Bone marrow (tissue), 2 donors: ENCODE measurements at regions not wholly inside any gene's neighbourhood (a gene's known extent, or its start where the extent isn't known, plus 50 kb on each side); places are given as distances from the start of the nearest gene placed in this dataset.
"Not testable (repeated sequence)": the region's sequence is repeated elsewhere in the genome, so short reads cannot be mapped to it uniquely, and the experiment has no call there.

Experiments used
- DNase-seq, 2 donors: peaks; one replicate each; lab custom pipeline; 2025; lab: John Stamatoyannopoulos, UW

DNA sequence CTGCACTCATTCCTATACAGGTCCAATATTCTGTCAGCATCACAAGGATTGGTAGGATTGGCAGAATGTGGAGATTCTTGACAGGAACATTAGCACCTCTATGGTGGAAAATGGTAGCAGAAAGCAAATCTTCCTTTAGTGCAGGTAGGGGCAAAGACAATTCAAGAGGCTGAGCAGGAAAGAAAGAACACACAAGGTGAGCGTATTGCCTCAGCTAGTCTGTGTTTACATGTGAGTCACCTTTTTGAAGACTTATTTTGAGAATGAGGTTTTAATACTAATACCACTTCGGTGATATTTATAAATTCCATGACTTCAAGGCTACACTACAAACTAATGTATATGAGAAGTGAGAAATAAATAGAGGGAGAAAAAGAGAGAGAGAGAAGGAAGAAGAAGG, 717.0 kb downstream of the BRINP1 start:
- DNase-seq = no peak

DNA sequence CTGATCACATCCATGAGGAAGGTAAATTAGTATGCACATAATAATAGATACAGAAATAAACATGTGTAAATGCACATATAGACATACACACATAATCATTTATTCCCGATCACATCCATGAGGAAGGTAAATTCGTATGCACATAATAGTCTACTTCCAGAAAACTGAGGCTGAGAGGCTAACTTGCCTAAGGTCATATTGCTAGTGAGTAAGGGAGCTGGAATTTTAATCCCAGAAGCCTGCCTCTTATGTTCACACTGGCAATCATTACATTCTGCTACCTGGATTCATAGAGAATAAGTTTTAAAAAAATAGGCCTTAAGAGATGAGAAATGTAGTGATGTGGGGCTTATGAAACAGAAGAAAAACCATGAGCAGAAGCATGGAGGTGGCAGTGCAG, 716.3 kb downstream of the BRINP1 start:
- DNase-seq = no peak

DNA sequence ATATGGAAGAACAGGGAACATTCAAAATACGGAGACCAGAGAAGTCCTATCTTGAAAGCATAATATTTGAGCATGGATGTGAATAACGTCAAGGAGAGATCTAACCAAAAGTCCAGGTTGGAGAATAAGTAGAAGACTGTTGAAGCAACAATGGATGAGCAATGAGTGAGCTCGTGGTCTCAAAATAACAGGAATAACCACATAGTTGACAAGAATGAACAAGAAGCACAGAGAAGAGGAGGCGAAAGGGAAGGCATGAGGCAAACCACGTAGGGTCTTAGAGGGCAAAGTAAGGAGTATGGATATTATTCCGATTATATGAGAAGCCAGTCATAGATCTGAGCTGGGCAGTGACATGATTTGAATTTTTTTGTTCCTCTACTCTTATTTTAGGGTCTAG, 710.2 kb downstream of the BRINP1 start:
- no peak for DNase-seq

DNA sequence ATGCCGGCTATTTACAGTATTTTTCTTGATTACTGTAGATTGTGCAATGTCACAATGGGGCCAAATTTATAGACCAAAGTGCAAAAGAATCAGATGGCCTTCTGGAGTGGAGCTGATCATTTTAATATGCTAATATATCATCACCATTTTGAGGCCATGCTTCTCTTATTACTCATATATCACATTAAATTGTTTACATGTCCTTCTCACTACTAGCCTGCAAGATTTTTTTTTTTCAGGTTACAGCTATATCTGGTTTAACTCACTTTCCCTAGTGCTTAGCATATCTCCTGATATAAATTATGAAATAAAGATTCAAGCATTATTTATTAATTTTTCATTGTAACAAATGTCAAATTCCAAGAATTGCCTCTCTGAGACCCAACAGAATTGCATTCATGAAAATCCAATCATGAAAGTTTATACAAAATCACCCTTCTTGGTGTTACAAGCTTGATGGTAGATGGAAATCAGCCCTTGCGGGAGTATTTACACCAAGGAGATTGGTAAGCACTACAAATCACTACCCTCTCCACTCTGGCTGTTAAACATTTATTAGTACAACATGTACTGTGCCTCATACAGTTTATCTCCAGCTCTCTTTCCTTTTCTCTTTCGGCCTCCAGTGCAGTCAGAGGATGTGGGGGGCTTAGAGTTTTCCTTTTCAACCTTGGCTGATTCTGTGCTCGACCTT, 703.9 kb downstream of the BRINP1 start:
- no peak for DNase-seq

DNA sequence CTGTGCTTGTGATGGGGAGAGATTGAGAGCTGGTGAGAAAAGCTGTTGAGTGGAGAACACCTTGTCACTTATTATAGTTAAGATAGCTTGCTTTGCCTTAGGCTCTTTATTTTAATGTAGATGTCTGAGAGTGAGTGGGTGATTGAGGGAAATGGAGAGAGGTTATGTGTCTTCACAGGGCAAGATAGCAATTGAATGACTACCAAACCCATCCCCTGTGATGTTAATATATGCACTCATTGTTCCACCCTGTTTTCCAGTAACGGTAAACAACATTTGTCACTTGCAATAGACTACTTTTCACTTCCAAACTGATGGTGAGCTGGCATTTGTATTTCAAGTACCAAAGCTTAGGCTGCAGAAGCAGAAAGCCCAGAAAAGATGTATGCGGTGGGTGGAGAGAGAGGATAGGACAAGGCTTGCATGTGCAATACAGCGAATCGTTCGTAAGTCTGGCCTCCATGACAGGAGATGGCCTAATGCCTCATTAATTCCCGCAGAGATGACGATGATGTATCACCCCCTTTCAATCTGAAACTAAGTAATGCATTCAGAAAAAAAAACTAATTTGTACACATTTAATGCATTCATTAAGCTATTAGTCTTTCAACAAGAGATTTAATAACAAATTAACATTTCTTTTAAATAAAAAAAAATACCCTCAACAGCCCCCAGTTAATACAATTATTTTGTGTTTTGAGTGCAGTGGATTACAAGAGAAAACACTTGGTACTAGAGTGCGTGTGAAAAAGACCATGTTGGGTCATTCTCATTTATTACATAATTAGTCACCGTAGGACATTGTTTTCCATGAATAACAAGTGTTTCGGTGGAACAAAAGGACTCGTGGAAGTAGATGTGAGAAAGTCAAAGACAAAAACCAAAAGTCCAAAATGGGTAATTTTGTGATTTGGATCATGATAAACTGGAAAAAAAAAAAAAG, 699.0 kb downstream of the BRINP1 start:
- DNase-seq = no peak

DNA sequence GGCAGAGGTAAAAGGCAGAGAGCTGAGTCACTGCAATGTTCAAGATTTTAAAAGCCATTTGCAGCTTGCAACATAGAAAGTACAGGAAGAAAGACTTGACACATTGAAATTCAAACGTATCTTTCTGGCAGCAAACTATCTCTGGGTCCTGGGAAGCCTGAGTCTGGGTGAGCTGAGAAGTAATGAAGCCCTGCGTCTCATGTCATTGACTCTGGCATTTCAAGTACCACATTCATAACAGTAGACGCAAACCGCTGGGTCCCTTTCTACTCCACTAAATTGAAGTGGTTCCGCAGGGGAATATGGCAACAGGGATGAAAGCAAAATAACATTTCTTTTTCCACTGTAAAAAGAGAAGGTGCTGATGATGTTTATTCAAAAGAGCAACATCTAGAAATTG, 694.3 kb downstream of the BRINP1 start:
- no peak for DNase-seq

DNA sequence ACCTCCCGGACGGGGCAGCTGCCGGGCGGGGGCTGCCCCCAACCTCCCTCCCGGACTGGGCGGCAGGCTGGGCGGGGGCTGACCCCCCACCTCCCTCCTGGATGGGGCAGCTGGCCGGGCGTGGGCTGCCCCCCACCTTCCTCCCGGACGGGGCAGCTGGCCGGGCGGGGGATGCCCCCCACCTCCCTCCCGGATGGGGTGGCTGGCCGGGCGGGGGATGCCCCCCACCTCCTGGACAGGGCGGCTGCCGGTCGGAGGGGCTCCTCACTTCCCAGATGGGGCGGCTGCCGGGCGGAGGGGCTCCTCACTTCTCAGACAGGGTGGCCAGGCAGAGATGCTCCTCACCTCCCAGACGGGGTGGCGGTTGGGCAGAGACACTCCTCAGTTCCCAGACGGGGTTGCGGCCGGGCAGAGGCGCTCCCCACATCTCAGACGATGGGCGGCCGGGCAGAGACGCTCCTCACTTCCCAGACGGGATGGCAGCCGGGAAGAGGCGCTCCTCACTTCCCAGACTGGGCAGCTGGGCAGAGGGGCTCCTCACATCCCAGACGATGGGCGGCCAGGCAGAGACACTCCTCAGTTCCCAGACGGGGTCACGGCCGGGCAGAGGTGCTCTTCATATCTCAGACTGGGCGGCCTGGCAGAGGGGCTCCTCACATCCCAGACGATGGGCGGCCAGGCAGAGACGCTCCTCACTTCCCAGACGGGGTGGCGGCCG, 691.1 kb downstream of the BRINP1 start:
- DNase-seq = not testable (repeated sequence)

DNA sequence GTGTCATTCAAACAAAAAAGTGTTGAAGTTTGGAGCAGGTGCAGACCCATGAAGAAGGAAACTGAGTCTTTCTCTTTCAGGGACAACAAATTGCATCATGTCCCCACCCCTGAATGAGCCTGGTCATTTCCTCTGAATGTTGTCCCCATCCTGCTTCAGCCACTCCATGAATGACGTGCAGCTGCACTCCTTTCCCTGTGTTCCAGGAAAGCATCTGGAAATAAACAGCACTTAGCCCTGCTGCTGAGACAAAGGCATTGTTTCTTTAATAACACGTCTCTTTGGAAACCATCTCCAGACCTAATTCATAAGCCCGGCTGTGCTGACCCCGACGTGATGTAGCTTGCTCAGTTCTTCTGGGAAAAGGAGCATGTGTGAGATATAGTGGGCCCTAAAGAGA, 682.3 kb downstream of the BRINP1 start:
- no peak for DNase-seq

DNA sequence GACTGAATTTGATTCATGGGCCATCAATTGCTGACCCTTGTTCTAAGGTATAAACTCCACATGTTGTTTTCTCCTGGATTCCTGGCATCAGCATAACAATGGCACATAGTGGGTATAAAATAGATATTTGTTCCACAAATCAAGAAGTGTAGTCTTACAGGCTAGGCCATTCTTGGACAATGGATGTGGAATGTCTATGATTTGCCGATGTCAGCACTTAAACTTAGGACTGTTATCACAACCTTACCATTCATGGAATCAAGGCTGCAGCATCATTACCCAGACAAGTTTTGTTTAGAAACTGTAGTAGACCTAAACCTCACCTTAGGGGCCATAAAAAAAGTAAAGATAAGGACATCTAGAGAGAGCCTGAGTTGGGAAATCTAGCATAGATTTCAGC, 680.0 kb downstream of the BRINP1 start:
- no peak for DNase-seq

DNA sequence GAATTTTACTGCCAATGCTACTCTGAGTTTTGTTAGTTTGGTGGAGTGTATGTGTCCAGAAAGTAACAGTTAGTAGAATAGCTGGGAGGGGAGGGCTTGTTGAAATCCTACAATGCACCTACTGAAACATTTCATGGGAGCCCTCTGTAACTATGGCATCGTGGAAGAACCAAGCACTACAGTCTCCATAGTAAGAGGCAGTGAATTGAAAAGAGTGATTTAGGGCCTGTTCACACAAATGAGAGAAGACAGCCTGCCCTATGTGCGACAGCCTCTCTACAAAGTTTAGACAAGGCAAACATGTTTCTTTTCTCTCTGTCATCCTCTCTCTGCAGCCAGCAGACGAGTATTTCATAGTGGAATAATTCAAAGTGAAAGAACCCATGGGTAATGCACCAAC, 676.6 kb downstream of the BRINP1 start:
- DNase-seq = no peak

DNA sequence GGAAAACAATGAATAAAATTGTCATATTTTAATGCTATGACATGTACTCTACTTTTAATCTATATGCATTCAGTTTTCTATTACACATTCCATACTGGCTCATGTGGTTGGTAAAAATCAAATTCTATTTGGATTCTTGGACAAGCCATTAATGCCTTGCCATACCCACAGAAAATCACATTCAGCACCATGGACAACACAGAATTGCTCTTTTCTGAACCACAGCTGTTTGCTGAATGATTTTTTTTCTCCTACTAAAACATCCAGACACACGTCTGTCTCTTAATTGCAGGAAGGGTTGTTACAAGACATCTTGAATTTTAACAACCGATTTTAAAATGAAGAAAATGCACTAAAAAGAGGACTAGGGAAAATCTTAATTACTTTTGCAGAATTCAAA, 675.6 kb downstream of the BRINP1 start:
- DNase-seq = no peak

DNA sequence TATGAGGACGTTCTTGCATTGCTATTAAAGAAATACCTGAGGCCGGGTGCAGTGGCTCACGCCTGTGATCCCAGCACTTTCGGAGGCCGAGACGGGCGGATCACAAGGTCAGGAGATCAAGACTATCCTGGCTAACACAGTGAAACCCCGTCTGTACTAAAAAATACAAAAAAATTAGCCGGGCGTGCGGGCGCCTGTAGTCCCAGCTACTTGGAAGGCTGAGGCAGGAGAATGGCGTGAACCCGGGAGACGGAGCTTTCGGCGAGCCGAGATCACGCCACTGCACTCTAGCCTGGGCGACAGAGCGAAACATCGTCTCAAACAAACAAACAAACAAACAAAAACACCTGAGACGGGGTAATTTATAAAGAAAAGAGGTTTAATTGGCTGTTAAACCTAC, 674.0 kb downstream of the BRINP1 start:
- DNase-seq = not testable (repeated sequence)

DNA sequence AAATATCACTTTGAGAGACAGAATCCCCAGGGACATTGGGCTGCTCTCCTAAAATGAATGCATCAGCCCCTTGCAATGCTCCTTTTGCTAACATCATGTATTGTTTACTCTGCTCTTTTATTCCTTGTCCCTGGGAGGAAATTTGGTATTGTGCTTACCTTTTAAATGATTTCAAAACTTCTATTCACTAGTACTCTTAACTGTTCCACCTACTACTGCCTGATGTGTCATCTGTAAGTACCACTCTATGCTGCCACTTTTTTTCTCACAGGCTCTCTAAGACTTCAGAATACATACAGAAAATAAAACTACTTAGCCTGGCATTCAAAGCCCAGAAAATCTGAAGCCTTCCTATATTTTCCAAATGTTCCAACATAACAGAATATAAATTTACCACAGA, 667.2 kb downstream of the BRINP1 start:
- DNase-seq = no peak

DNA sequence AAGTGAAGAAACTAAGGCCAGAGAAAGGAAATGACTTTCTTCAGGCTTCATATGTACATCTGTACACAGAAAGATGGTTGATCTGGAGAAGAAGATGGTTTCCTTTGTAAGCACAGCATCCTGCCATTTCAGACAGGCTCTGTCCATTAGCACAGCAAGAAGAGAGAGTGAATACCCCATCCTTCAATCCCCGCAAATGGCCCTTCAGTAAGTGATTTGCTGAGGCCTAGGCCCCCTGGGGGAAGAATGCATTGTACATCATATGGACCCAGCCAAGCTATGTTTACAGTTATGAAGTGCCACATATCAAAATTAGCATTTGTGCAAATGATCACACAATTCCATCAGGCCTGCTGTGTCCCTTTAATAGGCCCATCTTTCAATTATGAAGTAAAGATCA, 657.4 kb downstream of the BRINP1 start:
- DNase-seq = no peak

DNA sequence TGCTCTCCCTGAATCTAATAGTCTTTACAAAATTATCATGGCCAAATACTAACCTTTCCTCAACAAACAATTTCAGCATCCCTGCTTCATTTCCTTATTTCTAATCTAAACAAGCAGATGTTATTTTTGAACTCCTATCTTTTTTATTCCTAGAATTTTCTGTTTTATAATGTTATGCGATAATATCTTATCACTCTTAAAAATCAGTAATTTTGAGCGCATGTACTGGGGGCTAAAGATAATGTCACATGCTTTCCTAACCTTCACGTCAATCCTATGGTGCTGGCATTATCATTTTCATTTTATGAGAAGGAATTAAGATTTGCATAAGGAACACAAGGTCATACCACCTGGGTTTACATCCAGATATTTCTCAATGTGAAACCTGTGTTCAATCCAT, 648.0 kb downstream of the BRINP1 start:
- DNase-seq = no peak

DNA sequence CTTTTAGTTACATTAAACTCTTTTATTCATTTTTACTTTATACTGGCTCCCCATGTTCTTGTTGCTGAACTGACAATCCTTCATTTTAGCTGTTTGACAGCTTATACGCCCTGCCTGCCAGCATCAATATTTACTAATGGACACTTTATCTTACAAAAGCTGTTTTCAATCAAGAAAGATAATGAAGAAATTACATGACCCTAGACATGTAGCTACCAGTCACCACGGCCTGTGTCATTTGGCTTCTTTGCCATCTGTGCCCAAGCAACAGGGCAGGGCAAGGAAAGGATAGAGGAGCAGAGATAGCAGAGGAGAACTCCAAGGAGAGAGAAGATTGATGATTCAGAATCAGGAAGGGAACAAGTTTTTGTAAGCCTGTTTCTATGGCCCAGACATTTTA, 647.3 kb downstream of the BRINP1 start:
- DNase-seq = no peak

DNA sequence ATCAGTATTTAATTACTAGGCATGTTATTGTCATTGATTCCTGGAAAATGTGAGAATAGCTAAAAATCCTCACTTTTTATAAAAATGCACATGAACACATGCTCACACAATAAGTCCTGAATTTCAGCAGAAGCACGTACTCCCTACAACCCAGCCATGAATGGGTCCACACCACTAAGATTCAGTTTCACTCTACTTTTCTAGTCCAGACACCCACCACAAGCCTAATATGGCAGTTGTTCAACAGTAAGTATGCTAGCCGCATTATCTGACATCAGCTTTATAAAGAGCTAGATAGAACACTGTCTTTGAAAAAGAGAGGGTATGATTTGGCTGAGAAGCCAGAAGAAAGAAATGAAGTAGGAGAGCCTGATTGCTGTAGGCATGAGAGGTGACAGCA, 639.3 kb downstream of the BRINP1 start:
- no peak for DNase-seq

DNA sequence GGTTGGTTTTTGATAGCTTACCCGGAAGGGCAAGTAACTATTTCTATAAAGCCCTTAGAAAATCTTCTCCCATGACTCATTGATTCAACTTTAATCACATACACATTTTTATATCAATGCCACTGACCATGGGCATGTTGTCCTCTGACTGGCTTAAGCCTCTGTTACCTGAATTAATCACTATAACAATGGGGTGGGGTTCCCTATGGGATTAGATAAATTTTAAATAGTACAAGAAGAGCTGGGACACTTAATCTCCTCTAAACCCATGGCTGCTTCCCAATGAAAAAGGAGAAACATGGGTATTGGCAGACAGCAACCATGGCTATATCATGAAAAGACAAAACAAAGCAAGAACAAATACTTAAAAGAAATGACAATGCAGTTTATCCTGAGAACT, 636.2 kb downstream of the BRINP1 start:
- DNase-seq = no peak

DNA sequence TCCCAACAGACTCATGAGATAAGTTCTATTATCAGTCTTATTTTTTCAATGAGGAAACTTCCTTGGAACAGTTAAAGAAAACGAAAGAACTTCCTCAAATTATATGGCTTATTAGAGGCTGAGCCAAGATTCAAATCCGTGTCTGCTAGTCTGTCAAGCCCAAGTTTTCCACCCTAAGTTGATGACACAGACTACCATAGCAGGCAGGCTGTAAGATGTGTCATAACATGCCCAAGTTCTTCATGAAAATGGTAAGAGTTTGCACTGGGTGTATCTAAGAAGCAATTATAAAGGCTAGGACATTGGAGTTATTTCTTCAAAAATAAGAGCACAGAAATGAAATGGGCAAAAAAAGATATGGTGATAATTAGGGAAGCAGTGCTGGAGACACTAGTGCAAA, 634.5 kb downstream of the BRINP1 start:
- DNase-seq = no peak

DNA sequence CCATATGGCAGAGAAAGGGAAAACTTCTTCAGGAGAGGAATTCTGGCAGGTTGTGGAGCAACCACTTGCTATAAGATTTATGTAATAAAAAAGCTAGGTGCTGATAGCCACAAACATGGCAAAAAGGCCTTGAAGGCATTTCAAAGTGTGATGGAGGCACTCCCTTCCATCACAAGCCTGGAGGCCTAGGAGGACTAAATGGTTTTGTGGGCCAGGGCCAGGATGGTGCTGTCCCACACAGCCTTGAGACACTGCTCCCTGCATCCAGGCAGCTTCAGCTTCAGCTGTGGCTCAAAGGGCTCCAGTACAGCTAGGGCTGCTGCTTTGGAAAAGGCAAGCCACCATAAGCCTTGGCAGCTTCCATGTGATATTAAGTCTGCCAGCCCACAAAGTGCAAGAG, 632.8 kb downstream of the BRINP1 start:
- no peak for DNase-seq

DNA sequence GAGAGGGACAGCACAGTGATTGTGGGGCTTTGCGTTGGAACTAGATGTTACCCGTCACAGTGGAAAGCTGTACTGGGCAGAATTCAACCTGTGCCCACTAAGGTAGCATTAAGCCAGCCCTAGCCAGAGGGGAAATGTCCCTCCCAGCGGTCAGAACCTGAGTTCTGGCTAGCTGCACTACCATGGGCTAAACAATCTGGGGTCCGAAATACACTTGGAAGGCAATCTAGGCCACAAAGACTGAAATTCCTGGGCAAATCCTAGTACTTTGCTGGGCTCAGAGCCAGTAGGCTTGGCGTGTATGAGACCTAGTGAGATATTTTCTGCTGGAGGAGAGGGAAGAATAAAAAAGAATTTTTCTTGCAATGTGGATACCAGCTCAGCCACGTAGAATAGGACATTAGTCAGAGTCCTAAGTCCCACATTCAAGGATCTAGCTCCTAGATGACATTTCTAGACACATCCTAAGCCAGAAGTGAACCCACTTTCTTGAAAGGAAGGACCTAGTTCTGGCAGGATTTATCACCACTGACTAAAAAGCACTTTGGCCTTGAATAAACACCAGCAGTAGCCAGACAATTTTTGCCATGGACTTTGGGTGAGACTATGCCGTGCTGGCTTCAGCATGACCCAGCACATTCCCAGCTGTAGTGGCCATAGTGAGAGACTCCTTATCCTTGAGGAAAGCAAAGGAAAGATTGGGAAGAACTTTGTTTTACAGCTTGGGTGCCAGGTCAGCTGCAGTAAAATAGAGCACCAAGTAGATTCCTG, 618.0 kb downstream of the BRINP1 start:
- DNase-seq = no peak

DNA sequence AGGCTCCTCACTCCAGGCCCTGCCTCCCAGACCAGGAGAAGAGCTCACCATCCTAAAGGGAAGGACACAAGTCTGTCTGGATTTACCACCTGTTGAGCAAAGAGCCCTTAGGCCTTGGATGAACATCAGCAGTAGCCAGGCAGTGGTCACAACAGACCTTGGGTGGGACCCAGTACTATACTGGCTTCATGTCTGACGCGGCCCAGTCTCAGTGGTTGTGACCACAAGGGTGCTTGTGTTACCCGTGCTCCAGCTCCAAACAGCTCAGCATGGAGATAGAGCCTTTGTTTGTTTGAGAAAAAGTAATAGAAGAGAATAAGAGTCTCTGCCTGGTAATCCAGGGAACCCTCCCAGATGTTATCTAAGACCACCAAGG, 617.4 kb downstream of the BRINP1 start:
- no peak for DNase-seq
